H1 (cell line): ENCODE measurements at regions not wholly inside any gene's neighbourhood (a gene's known extent, or its start where the extent isn't known, plus 50 kb on each side); places are given as distances from the start of the nearest gene placed in this dataset.

Experiments used
- EZH2 ChIP-seq: fragments of 200-600 bp; sonication (generic); IDR thresholded peaks from 2 replicates; pipeline ENCODE4 v1.7.1; 2012; ENCODE audit warnings: low read depth, mild to moderate bottlenecking, moderate library complexity, low read length, inconsistent platforms; ENCODE audit not compliant: severe bottlenecking
- KDM1A ChIP-seq: fragments of 200-600, 300-600 bp; sonication (generic); IDR thresholded peaks from 2 replicates; pipeline ENCODE4 v1.7.1; 2016; ENCODE audit warnings: mild to moderate bottlenecking, low read length, borderline replicate concordance
- POU5F1 ChIP-seq: IDR thresholded peaks from 2 replicates; pipeline ENCODE4 v1.6.1; 2011; ENCODE audit warnings: low read depth, mild to moderate bottlenecking, low read length, moderate library complexity
- RAD21 ChIP-seq, 2 experiments: IDR thresholded peaks in 1 of 2; conservative IDR thresholded peaks in 1 of 2; 2 replicates each; pipeline ENCODE4 v1.6.1; 2011; ENCODE audit warnings: low read depth in 2 of 2, low read length in 2 of 2, improper control_type of control experiment in 1 of 2, inconsistent platforms in 1 of 2, mild to moderate bottlenecking in 1 of 2, moderate library complexity in 1 of 2
- SP1 ChIP-seq: IDR thresholded peaks from 2 replicates; pipeline ENCODE4 v1.6.1; 2011; ENCODE audit warnings: low read depth, low read length
- YY1 ChIP-seq: IDR thresholded peaks from 2 replicates; pipeline ENCODE4 v1.6.1; 2011; ENCODE audit warnings: low read depth, mild to moderate bottlenecking, low read length
- TF ChIP-seq, protein P1 (sequence below), 3 experiments: IDR thresholded peaks; 1 replicate in 2 of 3; 2 replicates in 1 of 3; pipeline versions ENCODE4 v1.5.1 to v1.6.1; 2011; ENCODE audit warnings: low read length in 3 of 3, mild to moderate bottlenecking in 3 of 3, inconsistent platforms in 2 of 3, low read depth in 1 of 3, moderate library complexity in 1 of 3; ENCODE audit not compliant: insufficient read depth in 1 of 3; ENCODE audit errors: control extremely low read depth in 1 of 3

DNA sequence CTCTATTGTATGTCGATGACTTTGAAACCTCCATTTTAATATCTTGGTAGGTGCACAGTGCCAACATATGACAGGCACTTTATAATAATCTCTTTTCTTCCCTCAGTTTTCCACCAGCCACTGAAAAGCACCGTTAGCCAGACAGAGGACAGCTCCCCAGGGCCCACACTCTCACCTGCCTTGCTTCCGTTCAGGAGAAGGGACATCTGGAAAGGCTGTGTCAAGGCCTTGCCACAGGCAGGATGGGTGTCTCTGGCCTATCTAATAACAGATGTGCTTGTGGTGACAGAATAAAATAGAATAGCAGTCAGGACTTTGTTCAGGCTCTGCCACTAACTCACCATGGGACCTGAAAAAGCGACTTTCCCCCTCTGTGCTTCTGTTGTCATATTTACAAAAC, 75.5 kb upstream of the CCDC167 start:
- TF ChIP-seq SP1: no peak
- TF ChIP-seq YY1: no peak
- no peak for TF ChIP-seq EZH2
- TF ChIP-seq POU5F1: no peak
- TF ChIP-seq, protein P1, sequence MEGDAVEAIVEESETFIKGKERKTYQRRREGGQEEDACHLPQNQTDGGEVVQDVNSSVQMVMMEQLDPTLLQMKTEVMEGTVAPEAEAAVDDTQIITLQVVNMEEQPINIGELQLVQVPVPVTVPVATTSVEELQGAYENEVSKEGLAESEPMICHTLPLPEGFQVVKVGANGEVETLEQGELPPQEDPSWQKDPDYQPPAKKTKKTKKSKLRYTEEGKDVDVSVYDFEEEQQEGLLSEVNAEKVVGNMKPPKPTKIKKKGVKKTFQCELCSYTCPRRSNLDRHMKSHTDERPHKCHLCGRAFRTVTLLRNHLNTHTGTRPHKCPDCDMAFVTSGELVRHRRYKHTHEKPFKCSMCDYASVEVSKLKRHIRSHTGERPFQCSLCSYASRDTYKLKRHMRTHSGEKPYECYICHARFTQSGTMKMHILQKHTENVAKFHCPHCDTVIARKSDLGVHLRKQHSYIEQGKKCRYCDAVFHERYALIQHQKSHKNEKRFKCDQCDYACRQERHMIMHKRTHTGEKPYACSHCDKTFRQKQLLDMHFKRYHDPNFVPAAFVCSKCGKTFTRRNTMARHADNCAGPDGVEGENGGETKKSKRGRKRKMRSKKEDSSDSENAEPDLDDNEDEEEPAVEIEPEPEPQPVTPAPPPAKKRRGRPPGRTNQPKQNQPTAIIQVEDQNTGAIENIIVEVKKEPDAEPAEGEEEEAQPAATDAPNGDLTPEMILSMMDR (IDR thresholded peaks at IDR 0.05; ENCODE audit: control extremely low read depth in 1 of 3, insufficient read depth in 1 of 3, low read depth in 1 of 3, low read length in 3 of 3): no peak
- TF ChIP-seq RAD21 (IDR thresholded peaks at IDR 0.05 in 1 of 2, conservative IDR thresholded peaks at IDR 0.05 in 1 of 2; ENCODE audit: low read depth in 2 of 2, low read length in 2 of 2): no peak
- TF ChIP-seq KDM1A: no peak
